Activated naive CD4-positive, alpha-beta T cell treated with anti-CD3 and anti-CD28 coated beads for 36 hours (primary cell): ENCODE measurements at regions not wholly inside any gene's neighbourhood (a gene's known extent, or its start where the extent isn't known, plus 50 kb on each side); places are given as distances from the start of the nearest gene placed in this dataset.
A peak's percentile ranks its signal among the peaks of the same experiment; 100 is the strongest.

Experiments
- CTCF ChIA-PET: fragments of 350-600 bp; sonication (Branson Sonifier 250); formaldehyde crosslinking; loops from one replicate; lab custom pipeline; 2021; ENCODE audit warnings: antibody characterized with exemption; lab: Charles Lee
- DNase-seq: peaks from one replicate; pipeline ENCODE4 v3.0.0-alpha.2; 2020
- H3K27ac Mint-ChIP-seq: one replicate; pipeline ENCODE4 v1.8.0; 2021; ENCODE audit warnings: mild to moderate bottlenecking, mixed read lengths
- H3K27me3 Mint-ChIP-seq: one replicate; pipeline ENCODE4 v1.8.0; 2021; ENCODE audit warnings: low read depth, mixed read lengths
- H3K36me3 Mint-ChIP-seq: one replicate; pipeline ENCODE4 v1.8.0; 2021; ENCODE audit warnings: low read depth, mixed read lengths
- H3K4me1 Mint-ChIP-seq: one replicate; pipeline ENCODE4 v1.8.0; 2021; ENCODE audit warnings: low read depth, mixed read lengths
- H3K4me3 Mint-ChIP-seq: one replicate; pipeline ENCODE4 v1.8.0; 2021; ENCODE audit warnings: mild to moderate bottlenecking, moderate library complexity, mixed read lengths
- H3K9me3 Mint-ChIP-seq: one replicate; pipeline ENCODE4 v1.8.0; 2021; ENCODE audit warnings: mixed read lengths
- intact Hi-C: fragments of 100-400 bp; cut with micrococcal nuclease; formaldehyde crosslinking; loops from one replicate; pipeline ENCODE4 v1.15.1; 2023

DNA sequence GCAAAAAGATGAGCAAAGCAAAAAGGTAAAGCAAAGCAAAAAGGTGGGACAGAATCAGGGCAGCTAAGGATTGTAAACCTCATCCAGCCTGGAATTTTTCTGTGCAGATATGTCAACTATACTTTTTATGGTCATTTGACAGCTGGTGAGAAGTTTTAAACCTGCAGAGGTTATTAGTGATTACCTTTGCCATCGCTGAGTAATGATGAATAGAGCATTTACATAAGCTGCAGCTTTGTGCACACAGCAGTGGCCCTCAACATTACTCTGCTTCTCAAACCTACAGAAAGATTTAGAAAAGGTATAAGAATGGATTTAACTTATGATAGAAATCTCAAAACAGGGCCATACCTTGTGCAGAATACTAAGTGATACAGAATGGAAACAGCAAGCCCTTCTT is 54.5 kb upstream of the C4orf54 start:
- no peak overlapping the region for H3K27ac Mint-ChIP-seq
- intact Hi-C loops, result loop anchor here (5.0 kb wide), 2 partner anchors 140 to 150 kb away; partner anchors contain the start of gene TRMT10A
- no peak for DNase-seq
- CTCF ChIA-PET, result interaction anchor here (0.6 to 1.2 kb wide), 2 partner anchors 15 to 173 kb away, joined by 3 to 4 read pairs; no protein-coding TSS in a partner anchor
- H3K9me3 Mint-ChIP-seq, result no peaks in the 10 kb centered on the region
- H3K4me3 Mint-ChIP-seq, result no peak overlapping the region
- H3K36me3 Mint-ChIP-seq, result no peaks in the 10 kb centered on the region
- peaks cover 8% of the 10 kb centered on the region for H3K4me1 Mint-ChIP-seq
- H3K27me3 Mint-ChIP-seq, result peaks cover 3% of the 10 kb centered on the region

DNA sequence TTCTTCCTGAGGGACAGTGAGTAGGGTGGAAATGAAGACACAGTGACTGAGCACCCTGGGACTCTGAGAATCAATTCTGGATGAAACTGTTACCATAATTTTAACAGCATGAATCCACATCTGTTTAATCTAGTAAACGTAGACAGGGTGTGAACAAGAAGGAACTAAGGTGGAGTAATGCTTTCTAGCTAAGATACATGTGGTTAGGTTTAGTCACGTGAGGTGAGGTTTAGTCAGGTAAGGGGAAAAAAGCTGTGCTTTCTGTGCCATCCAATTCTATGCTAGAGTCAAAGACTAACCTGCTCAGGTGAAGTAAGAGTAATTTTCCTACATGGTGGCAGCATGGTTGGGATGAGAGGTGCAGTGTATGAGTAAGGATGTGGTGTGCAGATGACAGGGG is 54.0 kb upstream of the C4orf54 start:
- no peak overlapping the region for H3K4me3 Mint-ChIP-seq
- no peak for DNase-seq
- peaks cover 8% of the 10 kb centered on the region for H3K4me1 Mint-ChIP-seq
- H3K27ac Mint-ChIP-seq, result no peak overlapping the region
- H3K9me3 Mint-ChIP-seq, result no peaks in the 10 kb centered on the region
- CTCF ChIA-PET, result interaction anchor here (0.6 to 1.3 kb wide), 3 partner anchors 15 to 173 kb away, joined by 3 to 4 read pairs (median 3); no protein-coding TSS in a partner anchor
- H3K36me3 Mint-ChIP-seq, result no peaks in the 10 kb centered on the region
- intact Hi-C loops, result loop anchor here (1.0 to 5.0 kb wide), 3 partner anchors 49 to 149 kb away; partner anchors contain the start of gene TRMT10A
- H3K27me3 Mint-ChIP-seq, result peaks cover 3% of the 10 kb centered on the region

GRCh38 chr4:99710681-99711345 is 53.2 kb upstream of the C4orf54 start:
- Mint-ChIP-seq H3K36me3 (no peaks in the 10 kb centered on the region), H3K27ac (no peak overlapping the region), H3K4me3 (no peak overlapping the region), H3K9me3 (no peaks in the 10 kb centered on the region), H3K4me1 (peaks cover 8% of the 10 kb centered on the region), H3K27me3 (peaks cover 7% of the 10 kb centered on the region)
- peak; percentile 33 for DNase-seq
- intact Hi-C loops, result loop anchor here (1.0 to 5.0 kb wide), 3 partner anchors 49 to 149 kb away; partner anchors contain the start of gene TRMT10A
- CTCF ChIA-PET, result interaction anchor here (1.3 kb wide), 1 partner anchor 34 kb away, joined by 3 read pairs; no protein-coding TSS in a partner anchor

- no peaks in the 10 kb centered on the region for H3K36me3 Mint-ChIP-seq
- H3K27me3 Mint-ChIP-seq, result peaks cover 10% of the 10 kb centered on the region
- no peak overlapping the region for H3K27ac Mint-ChIP-seq
- no peak overlapping the region for H3K4me3 Mint-ChIP-seq
- H3K9me3 Mint-ChIP-seq, result no peaks in the 10 kb centered on the region
- intact Hi-C loops, result loop anchor here (5.0 kb wide), 2 partner anchors 142 to 148 kb away; partner anchors contain the start of gene TRMT10A
- H3K4me1 Mint-ChIP-seq, result peaks cover 8% of the 10 kb centered on the region
- CTCF ChIA-PET, result no interaction called here
- no peak for DNase-seq
These were observed 52.4 kb upstream of the C4orf54 start for GRCh38 chr4:99710020-99710419.

DNA sequence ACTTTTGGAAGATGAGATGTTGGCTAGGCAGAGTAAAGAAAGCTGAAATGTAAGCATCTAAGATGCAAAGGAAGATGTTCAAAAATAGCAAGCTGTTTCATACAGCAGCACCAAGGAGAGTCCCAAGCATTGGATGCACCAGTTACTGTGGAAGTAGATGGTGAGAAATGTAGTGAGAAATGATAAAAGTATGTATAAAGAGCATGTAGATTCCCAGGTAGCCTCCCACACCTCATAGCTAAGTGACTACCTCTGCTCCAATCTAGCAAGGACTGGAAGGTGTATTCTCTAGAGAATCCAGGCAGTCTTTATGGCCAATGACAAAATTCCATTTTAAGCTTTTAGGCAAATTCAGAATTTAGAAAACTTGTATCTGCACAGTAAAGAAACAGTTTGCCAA is 50.9 kb upstream of the C4orf54 start:
- no peaks in the 10 kb centered on the region for H3K9me3 Mint-ChIP-seq
- no peak for DNase-seq
- no peak overlapping the region for H3K4me3 Mint-ChIP-seq
- intact Hi-C loops, result no loop called here
- CTCF ChIA-PET, result no interaction called here
- no peaks in the 10 kb centered on the region for H3K36me3 Mint-ChIP-seq
- H3K27ac Mint-ChIP-seq, result no peak overlapping the region
- H3K4me1 Mint-ChIP-seq, result peaks cover 8% of the 10 kb centered on the region
- H3K27me3 Mint-ChIP-seq, result peaks cover 19% of the 10 kb centered on the region
